ENCODE measurements at regions not wholly inside any gene's neighbourhood (a gene's known extent, or its start where the extent isn't known, plus 50 kb on each side); places are given as distances from the start of the nearest gene placed in this dataset.

DNA sequence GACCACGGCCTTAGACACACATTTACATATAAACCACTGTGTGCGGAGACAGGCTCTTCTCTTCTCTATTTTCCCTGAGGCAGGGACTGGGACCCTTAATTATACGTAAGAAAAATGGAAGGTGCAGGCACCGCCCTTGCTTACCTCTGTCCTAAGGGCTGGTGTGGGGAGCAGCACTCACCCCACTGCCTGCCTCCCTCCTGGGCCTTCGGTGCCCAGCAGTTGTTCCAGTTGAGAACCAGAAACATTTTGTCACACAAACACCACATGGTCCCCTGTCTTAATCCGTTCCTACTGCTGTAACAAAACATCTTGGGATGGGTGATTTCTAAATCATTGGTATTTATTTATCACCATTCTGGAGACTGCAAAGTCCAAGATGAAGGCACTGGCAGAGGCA is 192.7 kb upstream of the DIO3 start:
- H3K4me2 ChIP-seq (ENCODE audit: insufficient read depth, low read length): no peak overlapping the region
- no peaks in the 10 kb centered on the region for H3K27me3 ChIP-seq (ENCODE audit: insufficient read depth, low read length, poor library complexity)
- H3K79me2 ChIP-seq (ENCODE audit: insufficient read depth, low read length): no peaks in the 10 kb centered on the region
- H3K36me3 ChIP-seq (ENCODE audit: insufficient read depth, low read length): no peaks in the 10 kb centered on the region
- H3K9ac ChIP-seq (ENCODE audit: low read depth, low read length): no peak overlapping the region
- no peaks in the 10 kb centered on the region for H3K4me1 ChIP-seq (ENCODE audit: insufficient read depth, low read length)
- DNase-seq (no peak), ATAC-seq (ENCODE audit: insufficient read depth, low read depth) (no peak)
- TF ChIP-seq, protein P1, sequence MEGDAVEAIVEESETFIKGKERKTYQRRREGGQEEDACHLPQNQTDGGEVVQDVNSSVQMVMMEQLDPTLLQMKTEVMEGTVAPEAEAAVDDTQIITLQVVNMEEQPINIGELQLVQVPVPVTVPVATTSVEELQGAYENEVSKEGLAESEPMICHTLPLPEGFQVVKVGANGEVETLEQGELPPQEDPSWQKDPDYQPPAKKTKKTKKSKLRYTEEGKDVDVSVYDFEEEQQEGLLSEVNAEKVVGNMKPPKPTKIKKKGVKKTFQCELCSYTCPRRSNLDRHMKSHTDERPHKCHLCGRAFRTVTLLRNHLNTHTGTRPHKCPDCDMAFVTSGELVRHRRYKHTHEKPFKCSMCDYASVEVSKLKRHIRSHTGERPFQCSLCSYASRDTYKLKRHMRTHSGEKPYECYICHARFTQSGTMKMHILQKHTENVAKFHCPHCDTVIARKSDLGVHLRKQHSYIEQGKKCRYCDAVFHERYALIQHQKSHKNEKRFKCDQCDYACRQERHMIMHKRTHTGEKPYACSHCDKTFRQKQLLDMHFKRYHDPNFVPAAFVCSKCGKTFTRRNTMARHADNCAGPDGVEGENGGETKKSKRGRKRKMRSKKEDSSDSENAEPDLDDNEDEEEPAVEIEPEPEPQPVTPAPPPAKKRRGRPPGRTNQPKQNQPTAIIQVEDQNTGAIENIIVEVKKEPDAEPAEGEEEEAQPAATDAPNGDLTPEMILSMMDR (IDR thresholded peaks at IDR 0.05; ENCODE audit: borderline replicate concordance, extremely low read depth, low read length, poor library complexity, severe bottlenecking): no peak
- no peak for TF ChIP-seq EZH2 (IDR thresholded peaks at IDR 0.05; ENCODE audit: borderline replicate concordance, low read depth, low read length, severe bottlenecking)
- H3K4me3 ChIP-seq (ENCODE audit: low read depth in 1 of 2, low read length in 2 of 2): no peak overlapping the region
- H3K9me3 ChIP-seq (ENCODE audit: insufficient read depth, low read length, severe bottlenecking): no peaks in the 10 kb centered on the region
- no peak overlapping the region for H3K27ac ChIP-seq (ENCODE audit: low read length)
- H4K20me1 ChIP-seq (ENCODE audit: insufficient read depth, low read length): no peaks in the 10 kb centered on the region
- H2AFZ ChIP-seq (ENCODE audit: low read depth, low read length): no peak overlapping the region

DNA sequence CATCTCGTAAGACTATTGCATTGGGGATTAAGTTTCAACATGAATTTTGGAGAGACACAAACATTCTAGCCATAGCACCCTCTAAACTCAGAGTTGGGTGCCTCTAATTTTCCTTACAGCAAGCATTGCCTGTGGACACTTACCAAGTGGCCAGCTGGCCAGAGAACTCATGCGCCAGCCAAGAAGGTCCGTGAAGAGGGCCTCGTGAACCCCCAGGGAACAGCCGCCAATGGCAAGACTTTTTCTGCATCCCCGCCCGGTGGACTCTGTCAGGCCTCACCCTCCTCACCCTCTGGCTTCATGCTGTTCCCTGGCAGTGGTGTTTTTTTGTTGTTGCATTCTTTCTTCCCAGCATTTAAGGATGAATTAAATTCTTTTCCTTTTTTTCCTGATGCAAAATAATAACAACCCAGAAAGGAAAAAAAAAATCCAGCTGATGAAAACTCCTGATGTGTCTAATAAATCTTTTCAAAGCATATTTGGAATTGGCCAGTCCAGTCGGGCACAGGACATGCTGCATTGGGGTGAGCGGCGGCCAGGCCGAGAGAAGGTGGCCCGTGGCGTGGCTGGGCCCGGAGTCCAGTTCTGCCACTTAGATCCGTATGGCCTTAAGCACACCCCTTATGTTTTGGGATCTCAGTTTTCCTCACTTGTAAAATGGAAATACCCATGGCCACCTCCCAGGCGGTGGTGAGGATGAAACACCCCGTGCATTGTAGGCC is 191.9 kb upstream of the DIO3 start:
- no peak for ATAC-seq (ENCODE audit: insufficient read depth, low read depth)
- Histone ChIP-seq H2AFZ (ENCODE audit: low read depth, low read length) (no peak overlapping the region), H3K27ac (ENCODE audit: low read length) (no peak overlapping the region), H3K9me3 (ENCODE audit: insufficient read depth, low read length, severe bottlenecking) (no peaks in the 10 kb centered on the region), H3K4me2 (ENCODE audit: insufficient read depth, low read length) (no peak overlapping the region), H4K20me1 (ENCODE audit: insufficient read depth, low read length) (no peaks in the 10 kb centered on the region), H3K4me3 (ENCODE audit: low read depth in 1 of 2, low read length in 2 of 2) (no peak overlapping the region), H3K4me1 (ENCODE audit: insufficient read depth, low read length) (no peaks in the 10 kb centered on the region), H3K27me3 (ENCODE audit: insufficient read depth, low read length, poor library complexity) (peaks cover 3% of the 10 kb centered on the region), H3K79me2 (ENCODE audit: insufficient read depth, low read length) (no peaks in the 10 kb centered on the region), H3K36me3 (ENCODE audit: insufficient read depth, low read length) (no peaks in the 10 kb centered on the region), H3K9ac (ENCODE audit: low read depth, low read length) (no peak overlapping the region)
- TF ChIP-seq, protein P1 (IDR thresholded peaks at IDR 0.05; ENCODE audit: borderline replicate concordance, extremely low read depth, low read length, poor library complexity, severe bottlenecking): no peak
- TF ChIP-seq EZH2 (IDR thresholded peaks at IDR 0.05; ENCODE audit: borderline replicate concordance, low read depth, low read length, severe bottlenecking): no peak
- DNase-seq: no peak

DNA sequence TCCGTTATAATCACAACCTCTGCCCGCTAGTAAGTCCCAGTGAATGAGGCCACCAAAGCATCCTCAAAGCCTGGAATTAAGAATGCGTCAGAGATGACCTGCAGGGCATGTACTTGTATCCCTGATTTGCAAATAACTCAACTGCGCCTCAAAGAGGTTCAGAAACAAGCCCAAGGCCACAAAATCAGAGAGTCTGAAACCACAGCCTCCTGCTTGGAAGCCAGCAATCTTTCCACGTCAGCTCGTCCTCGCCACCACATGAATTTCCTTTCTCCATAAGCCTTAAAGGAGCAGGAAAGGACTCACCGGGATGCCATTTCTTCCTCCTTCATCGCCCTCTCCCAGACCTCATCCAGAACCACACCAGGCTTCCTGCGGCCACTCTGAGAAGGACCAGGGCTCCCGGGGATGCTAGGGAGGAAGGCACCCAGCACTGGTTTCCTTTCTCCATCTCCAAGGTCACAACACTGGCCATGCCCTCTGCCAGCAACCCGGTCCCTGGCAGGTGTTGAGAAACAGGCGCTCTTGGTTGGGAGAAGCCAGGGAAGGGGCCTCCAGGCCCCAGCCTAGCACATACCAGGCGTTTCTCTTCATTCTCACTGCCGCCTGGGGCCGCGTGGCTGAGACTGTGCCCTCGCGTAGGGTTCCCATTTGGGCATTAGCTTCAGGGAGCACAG is 191.2 kb upstream of the DIO3 start:
- Histone ChIP-seq H3K4me2 (ENCODE audit: insufficient read depth, low read length) (no peak overlapping the region), H3K9ac (ENCODE audit: low read depth, low read length) (no peak overlapping the region), H2AFZ (ENCODE audit: low read depth, low read length) (no peak overlapping the region), H3K79me2 (ENCODE audit: insufficient read depth, low read length) (no peaks in the 10 kb centered on the region), H4K20me1 (ENCODE audit: insufficient read depth, low read length) (no peaks in the 10 kb centered on the region), H3K27ac (ENCODE audit: low read length) (no peak overlapping the region), H3K36me3 (ENCODE audit: insufficient read depth, low read length) (no peaks in the 10 kb centered on the region), H3K4me1 (ENCODE audit: insufficient read depth, low read length) (no peaks in the 10 kb centered on the region), H3K9me3 (ENCODE audit: insufficient read depth, low read length, severe bottlenecking) (no peaks in the 10 kb centered on the region), H3K4me3 (ENCODE audit: low read depth in 1 of 2, low read length in 2 of 2) (no peak overlapping the region), H3K27me3 (ENCODE audit: insufficient read depth, low read length, poor library complexity) (peaks cover 3% of the 10 kb centered on the region)
- ATAC-seq (ENCODE audit: insufficient read depth, low read depth) (no peak), DNase-seq (no peak)
- TF ChIP-seq, protein P1 (IDR thresholded peaks at IDR 0.05; ENCODE audit: borderline replicate concordance, extremely low read depth, low read length, poor library complexity, severe bottlenecking): no peak
- no peak for TF ChIP-seq EZH2 (IDR thresholded peaks at IDR 0.05; ENCODE audit: borderline replicate concordance, low read depth, low read length, severe bottlenecking)
